Liver (tissue), 8 donors: ENCODE measurements at regions not wholly inside any gene's neighbourhood (a gene's known extent, or its start where the extent isn't known, plus 50 kb on each side); places are given as distances from the start of the nearest gene placed in this dataset.

Source experiments
- DNase-seq: peaks from one replicate; pipeline ENCODE4 v3.0.0-alpha.2; 2017; ENCODE audit warnings: low spot score
- H3K27ac ChIP-seq, 2 donors: one replicate each; pipeline ENCODE4 v1.7.0; 2013; ENCODE audit warnings: inconsistent platforms in 2 of 2, low read length in 2 of 2, control low read depth in 1 of 2, low read depth in 1 of 2, mild to moderate bottlenecking in 1 of 2
- H3K27me3 ChIP-seq, 4 donors: one replicate each; pipeline versions ENCODE4 v1.6.1 to v1.7.0; 2013; ENCODE audit warnings: low read length in 3 of 4, inconsistent platforms in 1 of 4, mild to moderate bottlenecking in 1 of 4, moderate library complexity in 1 of 4; ENCODE audit not compliant: control insufficient read depth in 4 of 4, insufficient read depth in 4 of 4
- H3K36me3 ChIP-seq, 4 donors: one replicate each; pipeline versions ENCODE4 v1.6.1 to v1.7.0; 2013; ENCODE audit warnings: low read length in 3 of 4, mild to moderate bottlenecking in 3 of 4, low read depth in 1 of 4, moderate library complexity in 1 of 4; ENCODE audit not compliant: control insufficient read depth in 4 of 4, insufficient read depth in 3 of 4
- H3K4me1 ChIP-seq, 4 donors: one replicate each; pipeline versions ENCODE4 v1.6.1 to v1.7.0; 2013; ENCODE audit warnings: low read length in 3 of 4, mild to moderate bottlenecking in 3 of 4, moderate library complexity in 1 of 4; ENCODE audit not compliant: control insufficient read depth in 4 of 4, insufficient read depth in 4 of 4
- H3K4me3 ChIP-seq, 3 donors: one replicate each; pipeline versions ENCODE4 v1.6.1 to v1.7.0; 2013; ENCODE audit warnings: low read length in 3 of 3, control low read depth in 1 of 3, low read depth in 1 of 3, mild to moderate bottlenecking in 1 of 3
- H3K9ac ChIP-seq, 2 donors: one replicate each; pipeline ENCODE4 v1.7.0; 2013; ENCODE audit warnings: low read length in 2 of 2, mild to moderate bottlenecking in 2 of 2, moderate library complexity in 2 of 2, control low read depth in 1 of 2, low read depth in 1 of 2
- H3K9me3 ChIP-seq, 4 donors: one replicate each; pipeline versions ENCODE4 v1.6.1 to v1.7.0; 2013; ENCODE audit warnings: low read length in 3 of 4; ENCODE audit not compliant: control insufficient read depth in 4 of 4
- EGR1 ChIP-seq, 2 donors: IDR thresholded peaks; 2 replicates each; pipeline ENCODE4 v1.6.1; 2016 to 2018; ENCODE audit warnings: antibody characterized with exemption in 2 of 2, low read depth in 2 of 2
- FOXA1 ChIP-seq: IDR thresholded peaks from 2 replicates; pipeline ENCODE4 v1.6.1; 2016; ENCODE audit warnings: antibody characterized with exemption
- FOXA2 ChIP-seq: IDR thresholded peaks from 2 replicates; pipeline ENCODE4 v1.6.1; 2016; ENCODE audit warnings: antibody characterized with exemption
- HNF4A ChIP-seq, 2 donors: conservative IDR thresholded peaks; 2 replicates each; pipeline ENCODE4 v1.6.1; 2016; ENCODE audit warnings: antibody characterized with exemption in 2 of 2, mild to moderate bottlenecking in 2 of 2
- JUND ChIP-seq, 2 donors: IDR thresholded peaks; 2 replicates each; pipeline ENCODE4 v1.6.1; 2016; ENCODE audit warnings: antibody characterized with exemption in 2 of 2
- NR2F2 ChIP-seq: IDR thresholded peaks from 2 replicates; pipeline ENCODE4 v1.6.1; 2016; ENCODE audit warnings: antibody characterized with exemption
- RXRA ChIP-seq, 2 donors: IDR thresholded peaks; 2 replicates each; pipeline ENCODE4 v1.6.1; 2017 to 2018; ENCODE audit warnings: antibody characterized with exemption in 2 of 2, mild to moderate bottlenecking in 1 of 2
- WGBS: extraction: QIAGEN DNeasy Blood & Tissue Kit; methylation state at CpG from one replicate; pipeline ENCODE4 v1.1.7; 2013; 5-methylcytosine and 5-hydroxymethylcytosine counted together
- TF ChIP-seq, protein P1 (sequence below): fragments of 150-350 bp; IDR thresholded peaks from 2 replicates; pipeline ENCODE4 v1.5.1; 2017; ENCODE audit warnings: improper control_type of control experiment, low read depth, low read length; ENCODE audit not compliant: missing input control
- TF ChIP-seq, protein P2 (sequence below): IDR thresholded peaks from 2 replicates; pipeline ENCODE4 v1.6.1; 2016; ENCODE audit warnings: antibody characterized with exemption
- TF ChIP-seq, protein P3 (sequence below): IDR thresholded peaks from 2 replicates; pipeline ENCODE4 v1.6.1; 2016; ENCODE audit warnings: antibody characterized with exemption
- TF ChIP-seq, protein P4 (sequence below): IDR thresholded peaks from 2 replicates; pipeline ENCODE4 v1.6.1; 2016; ENCODE audit warnings: antibody characterized with exemption, mild to moderate bottlenecking
- donor health status: healthy.
- donor health status: healthy.
- donor health status: healthy.
- donor health status: healthy.
- donor health status: healthy.

DNA sequence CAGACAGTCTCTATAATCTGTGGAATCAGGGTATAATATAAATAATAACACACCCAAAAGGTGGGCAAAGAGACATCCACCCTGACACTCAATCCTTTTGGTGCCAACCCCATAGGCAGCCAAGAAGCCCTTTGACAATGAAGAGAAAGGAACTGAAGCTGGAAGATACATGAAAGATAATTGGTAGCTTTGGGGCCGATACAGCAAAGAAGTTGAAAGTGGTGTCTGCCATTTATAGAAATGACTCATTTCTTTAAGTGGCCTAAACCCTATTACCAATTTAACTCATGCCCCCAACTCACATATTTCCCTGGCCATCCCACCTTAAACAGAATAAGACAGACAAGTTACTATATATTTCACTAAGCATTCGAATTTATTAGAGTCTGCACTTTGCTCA is 167.0 kb downstream of the ZC3H11B start (continued):
- TF ChIP-seq, protein P1, sequence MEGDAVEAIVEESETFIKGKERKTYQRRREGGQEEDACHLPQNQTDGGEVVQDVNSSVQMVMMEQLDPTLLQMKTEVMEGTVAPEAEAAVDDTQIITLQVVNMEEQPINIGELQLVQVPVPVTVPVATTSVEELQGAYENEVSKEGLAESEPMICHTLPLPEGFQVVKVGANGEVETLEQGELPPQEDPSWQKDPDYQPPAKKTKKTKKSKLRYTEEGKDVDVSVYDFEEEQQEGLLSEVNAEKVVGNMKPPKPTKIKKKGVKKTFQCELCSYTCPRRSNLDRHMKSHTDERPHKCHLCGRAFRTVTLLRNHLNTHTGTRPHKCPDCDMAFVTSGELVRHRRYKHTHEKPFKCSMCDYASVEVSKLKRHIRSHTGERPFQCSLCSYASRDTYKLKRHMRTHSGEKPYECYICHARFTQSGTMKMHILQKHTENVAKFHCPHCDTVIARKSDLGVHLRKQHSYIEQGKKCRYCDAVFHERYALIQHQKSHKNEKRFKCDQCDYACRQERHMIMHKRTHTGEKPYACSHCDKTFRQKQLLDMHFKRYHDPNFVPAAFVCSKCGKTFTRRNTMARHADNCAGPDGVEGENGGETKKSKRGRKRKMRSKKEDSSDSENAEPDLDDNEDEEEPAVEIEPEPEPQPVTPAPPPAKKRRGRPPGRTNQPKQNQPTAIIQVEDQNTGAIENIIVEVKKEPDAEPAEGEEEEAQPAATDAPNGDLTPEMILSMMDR, result no peak
- TF ChIP-seq RXRA (IDR thresholded peaks at IDR 0.05) (no peak), FOXA2 (no peak), JUND (IDR thresholded peaks at IDR 0.05) (no peak), FOXA1 (no peak)

DNA sequence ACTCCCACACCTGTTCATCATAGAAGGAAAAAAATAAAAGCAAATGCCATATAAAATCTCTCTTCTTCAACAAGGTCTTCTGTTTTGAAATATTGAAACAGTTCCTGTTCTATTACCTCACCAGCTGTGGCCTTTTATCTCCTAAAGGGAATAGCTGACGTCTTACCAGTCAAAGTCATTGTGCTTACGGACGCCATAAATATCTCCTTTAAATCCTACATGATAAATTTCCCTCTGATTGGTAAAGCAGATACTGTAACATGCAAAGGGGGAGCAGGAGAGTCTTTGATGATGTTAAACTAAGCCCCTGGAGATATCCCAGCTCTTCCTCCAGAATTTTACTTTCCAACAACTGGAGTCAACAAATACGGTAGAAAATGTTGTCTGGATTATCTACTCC is 168.4 kb downstream of the ZC3H11B start:
- Histone ChIP-seq H3K9ac (no peak overlapping the region), H3K27me3 (no peaks in the 10 kb centered on the region), H3K9me3 (no peaks in the 10 kb centered on the region), H3K36me3 (no peaks in the 10 kb centered on the region), H3K4me1 (no peaks in the 10 kb centered on the region), H3K27ac (no peak overlapping the region), H3K4me3 (no peak overlapping the region)
- TF ChIP-seq, protein P2, sequence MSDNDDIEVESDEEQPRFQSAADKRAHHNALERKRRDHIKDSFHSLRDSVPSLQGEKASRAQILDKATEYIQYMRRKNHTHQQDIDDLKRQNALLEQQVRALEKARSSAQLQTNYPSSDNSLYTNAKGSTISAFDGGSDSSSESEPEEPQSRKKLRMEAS, result no peak
- TF ChIP-seq, protein P3, sequence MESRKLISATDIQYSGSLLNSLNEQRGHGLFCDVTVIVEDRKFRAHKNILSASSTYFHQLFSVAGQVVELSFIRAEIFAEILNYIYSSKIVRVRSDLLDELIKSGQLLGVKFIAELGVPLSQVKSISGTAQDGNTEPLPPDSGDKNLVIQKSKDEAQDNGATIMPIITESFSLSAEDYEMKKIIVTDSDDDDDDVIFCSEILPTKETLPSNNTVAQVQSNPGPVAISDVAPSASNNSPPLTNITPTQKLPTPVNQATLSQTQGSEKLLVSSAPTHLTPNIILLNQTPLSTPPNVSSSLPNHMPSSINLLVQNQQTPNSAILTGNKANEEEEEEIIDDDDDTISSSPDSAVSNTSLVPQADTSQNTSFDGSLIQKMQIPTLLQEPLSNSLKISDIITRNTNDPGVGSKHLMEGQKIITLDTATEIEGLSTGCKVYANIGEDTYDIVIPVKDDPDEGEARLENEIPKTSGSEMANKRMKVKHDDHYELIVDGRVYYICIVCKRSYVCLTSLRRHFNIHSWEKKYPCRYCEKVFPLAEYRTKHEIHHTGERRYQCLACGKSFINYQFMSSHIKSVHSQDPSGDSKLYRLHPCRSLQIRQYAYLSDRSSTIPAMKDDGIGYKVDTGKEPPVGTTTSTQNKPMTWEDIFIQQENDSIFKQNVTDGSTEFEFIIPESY, result no peak
- no peak for TF ChIP-seq NR2F2
- TF ChIP-seq EGR1 (IDR thresholded peaks at IDR 0.05; ENCODE audit: low read depth in 2 of 2), result no peak
- TF ChIP-seq, protein P1, result no peak
- no peak for TF ChIP-seq HNF4A (conservative IDR thresholded peaks at IDR 0.05)
- TF ChIP-seq FOXA2, result no peak
- TF ChIP-seq FOXA1, result no peak
- TF ChIP-seq, protein P4, sequence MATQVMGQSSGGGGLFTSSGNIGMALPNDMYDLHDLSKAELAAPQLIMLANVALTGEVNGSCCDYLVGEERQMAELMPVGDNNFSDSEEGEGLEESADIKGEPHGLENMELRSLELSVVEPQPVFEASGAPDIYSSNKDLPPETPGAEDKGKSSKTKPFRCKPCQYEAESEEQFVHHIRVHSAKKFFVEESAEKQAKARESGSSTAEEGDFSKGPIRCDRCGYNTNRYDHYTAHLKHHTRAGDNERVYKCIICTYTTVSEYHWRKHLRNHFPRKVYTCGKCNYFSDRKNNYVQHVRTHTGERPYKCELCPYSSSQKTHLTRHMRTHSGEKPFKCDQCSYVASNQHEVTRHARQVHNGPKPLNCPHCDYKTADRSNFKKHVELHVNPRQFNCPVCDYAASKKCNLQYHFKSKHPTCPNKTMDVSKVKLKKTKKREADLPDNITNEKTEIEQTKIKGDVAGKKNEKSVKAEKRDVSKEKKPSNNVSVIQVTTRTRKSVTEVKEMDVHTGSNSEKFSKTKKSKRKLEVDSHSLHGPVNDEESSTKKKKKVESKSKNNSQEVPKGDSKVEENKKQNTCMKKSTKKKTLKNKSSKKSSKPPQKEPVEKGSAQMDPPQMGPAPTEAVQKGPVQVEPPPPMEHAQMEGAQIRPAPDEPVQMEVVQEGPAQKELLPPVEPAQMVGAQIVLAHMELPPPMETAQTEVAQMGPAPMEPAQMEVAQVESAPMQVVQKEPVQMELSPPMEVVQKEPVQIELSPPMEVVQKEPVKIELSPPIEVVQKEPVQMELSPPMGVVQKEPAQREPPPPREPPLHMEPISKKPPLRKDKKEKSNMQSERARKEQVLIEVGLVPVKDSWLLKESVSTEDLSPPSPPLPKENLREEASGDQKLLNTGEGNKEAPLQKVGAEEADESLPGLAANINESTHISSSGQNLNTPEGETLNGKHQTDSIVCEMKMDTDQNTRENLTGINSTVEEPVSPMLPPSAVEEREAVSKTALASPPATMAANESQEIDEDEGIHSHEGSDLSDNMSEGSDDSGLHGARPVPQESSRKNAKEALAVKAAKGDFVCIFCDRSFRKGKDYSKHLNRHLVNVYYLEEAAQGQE, result no peak
- DNase-seq, result no peak
- 92% methylated on average over 4 of the region's 4 CpGs for WGBS
